Astrocyte (in vitro differentiated cells and primary cell): ENCODE measurements at regions not wholly inside any gene's neighbourhood (a gene's known extent, or its start where the extent isn't known, plus 50 kb on each side); places are given as distances from the start of the nearest gene placed in this dataset.
A peak's percentile ranks its signal among the peaks of the same experiment; 100 is the strongest.

Experiments
- DNase-seq: peaks from one replicate; pipeline ENCODE4 v3.0.0-alpha.2; 2010; ENCODE audit warnings: low read depth
- FAIRE-seq: peaks from 2 replicates; lab custom pipeline; 2011; peaks lifted over from hg19 to GRCh38; lab: Jason Lieb, UNC
- H2AFZ ChIP-seq: 2 replicates; pipeline ENCODE4 v1.6.0; 2012; ENCODE audit warnings: low read depth, low read length, inconsistent platforms
- H3K27ac ChIP-seq: 2 replicates; pipeline ENCODE4 v1.5.1; 2011; ENCODE audit warnings: low read depth, low read length, inconsistent platforms
- H3K27me3 ChIP-seq: 2 replicates; pipeline ENCODE4 v1.6.0; 2011; ENCODE audit warnings: low read length, inconsistent platforms; ENCODE audit not compliant: insufficient read depth
- H3K36me3 ChIP-seq: 2 replicates; pipeline ENCODE4 v1.5.1; 2011; ENCODE audit warnings: low read length, inconsistent platforms; ENCODE audit not compliant: insufficient read depth
- H3K4me1 ChIP-seq: 2 replicates; pipeline ENCODE4 v1.5.1; 2011; ENCODE audit warnings: low read length, inconsistent platforms; ENCODE audit not compliant: insufficient read depth
- H3K4me2 ChIP-seq: 2 replicates; pipeline ENCODE4 v1.6.0; 2012; ENCODE audit warnings: low read length, inconsistent platforms
- H3K4me3 ChIP-seq: 2 replicates; pipeline ENCODE4 v1.5.1; 2011; ENCODE audit warnings: low read depth, mild to moderate bottlenecking, low read length, inconsistent platforms; ENCODE audit not compliant: insufficient read depth
- H3K79me2 ChIP-seq: 2 replicates; pipeline ENCODE4 v1.6.0; 2012; ENCODE audit warnings: mild to moderate bottlenecking, low read length, inconsistent platforms; ENCODE audit not compliant: insufficient read depth
- H3K9ac ChIP-seq: 2 replicates; pipeline ENCODE4 v1.6.0; 2012; ENCODE audit warnings: mild to moderate bottlenecking, low read length, inconsistent platforms
- H3K9me3 ChIP-seq: 2 replicates; pipeline ENCODE4 v1.5.1; 2012; ENCODE audit warnings: low read depth, mild to moderate bottlenecking, low read length, inconsistent platforms; ENCODE audit not compliant: insufficient read depth
- H4K20me1 ChIP-seq: 2 replicates; pipeline ENCODE4 v1.6.0; 2012; ENCODE audit warnings: low read length, inconsistent platforms; ENCODE audit not compliant: insufficient read depth
- H3K27ac Mint-ChIP-seq: one replicate; pipeline ENCODE4 v1.8.0; 2021; ENCODE audit warnings: mild to moderate bottlenecking, mixed read lengths; ENCODE audit not compliant: unreplicated experiment
- H3K27me3 Mint-ChIP-seq: one replicate; pipeline ENCODE4 v1.8.0; 2021; ENCODE audit warnings: low read depth, mixed read lengths; ENCODE audit not compliant: unreplicated experiment
- H3K36me3 Mint-ChIP-seq: one replicate; pipeline ENCODE4 v1.8.0; 2021; ENCODE audit warnings: low read depth, mixed read lengths; ENCODE audit not compliant: unreplicated experiment
- H3K4me1 Mint-ChIP-seq: one replicate; pipeline ENCODE4 v1.8.0; 2021; ENCODE audit warnings: low read depth, mixed read lengths; ENCODE audit not compliant: unreplicated experiment
- H3K4me3 Mint-ChIP-seq: one replicate; pipeline ENCODE4 v1.8.0; 2021; ENCODE audit warnings: mild to moderate bottlenecking, moderate library complexity, mixed read lengths; ENCODE audit not compliant: unreplicated experiment
- H3K9me3 Mint-ChIP-seq: one replicate; pipeline ENCODE4 v1.8.0; 2021; ENCODE audit warnings: mild to moderate bottlenecking, mixed read lengths; ENCODE audit not compliant: unreplicated experiment
- EZH2 ChIP-seq: IDR thresholded peaks from 2 replicates; pipeline ENCODE4 v1.6.1; 2012; ENCODE audit warnings: mild to moderate bottlenecking, low read length, inconsistent platforms; ENCODE audit not compliant: insufficient read depth
- TF ChIP-seq, protein P1 (sequence below): IDR thresholded peaks from 2 replicates; pipeline ENCODE4 v1.5.1; 2011; ENCODE audit warnings: low read depth, mild to moderate bottlenecking, inconsistent platforms, low read length, moderate library complexity; ENCODE audit not compliant: insufficient read depth

DNA sequence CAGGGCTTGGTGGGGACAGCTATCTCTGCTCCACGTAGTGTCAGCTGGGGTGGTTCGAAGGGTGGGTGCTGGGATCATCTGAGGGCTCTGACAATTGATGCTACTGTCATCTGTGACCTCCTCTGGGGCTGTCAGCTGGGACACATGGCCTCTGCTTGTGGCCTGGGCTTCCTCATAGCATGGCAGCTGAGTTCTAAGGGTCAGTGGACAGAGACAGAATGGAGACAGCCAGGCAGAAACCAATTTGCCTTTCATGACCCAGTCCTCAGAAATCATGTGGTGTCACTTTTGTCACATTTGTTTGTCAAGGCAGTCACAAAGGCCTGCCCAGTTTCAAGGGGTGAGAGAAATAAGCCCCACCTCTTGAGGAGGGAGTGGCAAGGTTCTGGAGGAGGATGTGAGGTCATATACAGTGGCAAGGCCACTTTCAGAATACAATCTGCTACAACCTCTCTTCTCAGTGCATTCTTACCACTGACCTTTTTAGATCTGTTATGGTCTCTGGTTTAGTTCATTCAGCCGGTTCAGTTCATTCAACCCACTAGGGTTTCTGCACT, 103.6 kb upstream of the BCOR start:
- Histone ChIP-seq H3K27me3 (no peaks in the 10 kb centered on the region), H3K9me3 (no peaks in the 10 kb centered on the region), H3K36me3 (no peaks in the 10 kb centered on the region), H3K4me1 (no peaks in the 10 kb centered on the region), H2AFZ (no peak overlapping the region), H3K9ac (no peak overlapping the region), H3K79me2 (no peaks in the 10 kb centered on the region), H3K27ac (no peak overlapping the region), H3K4me2 (no peak overlapping the region), H3K4me3 (no peak overlapping the region), H4K20me1 (no peaks in the 10 kb centered on the region)
- Mint-ChIP-seq H3K36me3 (no peaks in the 10 kb centered on the region), H3K4me3 (no peak overlapping the region), H3K27me3 (peaks cover 6% of the 10 kb centered on the region), H3K27ac (no peak overlapping the region), H3K9me3 (no peaks in the 10 kb centered on the region), H3K4me1 (no peaks in the 10 kb centered on the region)
- peak; percentile 63 for FAIRE-seq
- no peak for DNase-seq
- TF ChIP-seq EZH2: no peak
- TF ChIP-seq, protein P1, sequence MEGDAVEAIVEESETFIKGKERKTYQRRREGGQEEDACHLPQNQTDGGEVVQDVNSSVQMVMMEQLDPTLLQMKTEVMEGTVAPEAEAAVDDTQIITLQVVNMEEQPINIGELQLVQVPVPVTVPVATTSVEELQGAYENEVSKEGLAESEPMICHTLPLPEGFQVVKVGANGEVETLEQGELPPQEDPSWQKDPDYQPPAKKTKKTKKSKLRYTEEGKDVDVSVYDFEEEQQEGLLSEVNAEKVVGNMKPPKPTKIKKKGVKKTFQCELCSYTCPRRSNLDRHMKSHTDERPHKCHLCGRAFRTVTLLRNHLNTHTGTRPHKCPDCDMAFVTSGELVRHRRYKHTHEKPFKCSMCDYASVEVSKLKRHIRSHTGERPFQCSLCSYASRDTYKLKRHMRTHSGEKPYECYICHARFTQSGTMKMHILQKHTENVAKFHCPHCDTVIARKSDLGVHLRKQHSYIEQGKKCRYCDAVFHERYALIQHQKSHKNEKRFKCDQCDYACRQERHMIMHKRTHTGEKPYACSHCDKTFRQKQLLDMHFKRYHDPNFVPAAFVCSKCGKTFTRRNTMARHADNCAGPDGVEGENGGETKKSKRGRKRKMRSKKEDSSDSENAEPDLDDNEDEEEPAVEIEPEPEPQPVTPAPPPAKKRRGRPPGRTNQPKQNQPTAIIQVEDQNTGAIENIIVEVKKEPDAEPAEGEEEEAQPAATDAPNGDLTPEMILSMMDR: no peak

DNA sequence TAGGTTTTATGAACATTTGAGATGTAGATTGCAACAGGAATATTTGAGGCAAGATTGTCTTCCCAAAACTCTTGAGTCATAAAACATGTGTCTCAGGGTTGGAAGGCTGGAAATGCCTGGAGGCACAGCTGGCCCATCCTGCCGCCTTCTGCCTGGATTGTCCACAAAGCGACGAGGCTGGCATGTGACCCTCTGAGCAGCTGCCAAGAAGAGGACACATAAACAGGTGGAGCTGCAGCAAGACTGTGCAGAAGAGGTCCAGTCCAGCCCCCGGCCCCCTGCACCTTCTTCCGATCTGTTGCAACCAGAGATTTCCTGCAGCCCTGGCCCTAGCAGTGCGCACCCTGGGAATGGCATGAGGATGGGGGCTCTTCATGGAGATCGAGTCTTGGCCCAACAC, 101.9 kb upstream of the BCOR start:
- H3K4me3 Mint-ChIP-seq: no peak overlapping the region
- Histone ChIP-seq H3K36me3 (no peaks in the 10 kb centered on the region), H3K4me2 (no peak overlapping the region), H3K27me3 (no peaks in the 10 kb centered on the region), H3K4me1 (no peaks in the 10 kb centered on the region), H3K9ac (no peak overlapping the region), H3K27ac (no peak overlapping the region), H2AFZ (no peak overlapping the region), H3K79me2 (no peaks in the 10 kb centered on the region), H3K4me3 (no peak overlapping the region), H3K9me3 (no peaks in the 10 kb centered on the region), H4K20me1 (no peaks in the 10 kb centered on the region)
- no peak for FAIRE-seq
- TF ChIP-seq, protein P1: no peak
- TF ChIP-seq EZH2: no peak
- H3K27me3 Mint-ChIP-seq: no peaks in the 10 kb centered on the region
- H3K4me1 Mint-ChIP-seq: no peaks in the 10 kb centered on the region
- H3K9me3 Mint-ChIP-seq: no peaks in the 10 kb centered on the region
- no peak for DNase-seq
- no peak overlapping the region for H3K27ac Mint-ChIP-seq
- no peaks in the 10 kb centered on the region for H3K36me3 Mint-ChIP-seq

- H3K79me2 ChIP-seq: no peaks in the 10 kb centered on the region
- H3K4me1 Mint-ChIP-seq: no peaks in the 10 kb centered on the region
- H2AFZ ChIP-seq: no peak overlapping the region
- H3K4me1 ChIP-seq: no peaks in the 10 kb centered on the region
- no peaks in the 10 kb centered on the region for H3K27me3 Mint-ChIP-seq
- FAIRE-seq (peak; percentile 5), DNase-seq (no peak)
- H3K9me3 ChIP-seq: no peaks in the 10 kb centered on the region
- no peak overlapping the region for H3K4me2 ChIP-seq
- no peak for TF ChIP-seq EZH2
- no peak overlapping the region for H3K27ac Mint-ChIP-seq
- H3K36me3 ChIP-seq: no peaks in the 10 kb centered on the region
- no peaks in the 10 kb centered on the region for H3K36me3 Mint-ChIP-seq
- H3K27me3 ChIP-seq: no peaks in the 10 kb centered on the region
- H3K4me3 Mint-ChIP-seq: no peak overlapping the region
- H4K20me1 ChIP-seq: no peaks in the 10 kb centered on the region
- no peak overlapping the region for H3K4me3 ChIP-seq
- no peak overlapping the region for H3K27ac ChIP-seq
- H3K9ac ChIP-seq: no peak overlapping the region
- no peaks in the 10 kb centered on the region for H3K9me3 Mint-ChIP-seq
Measured at GRCh38 chrX:40197071-40197470, 99.3 kb upstream of the BCOR start.
